ENCODE measurements at regions not wholly inside any gene's neighbourhood (a gene's known extent, or its start where the extent isn't known, plus 50 kb on each side); places are given as distances from the start of the nearest gene placed in this dataset.
"Not testable (repeated sequence)": the region's sequence is repeated elsewhere in the genome, so short reads cannot be mapped to it uniquely, and the experiment has no call there.

- ChIA-PET POLR2A (no interaction called here), CTCF (no interaction called here)
Measured at GRCh38 chr4:117661091-117662072, 372.9 kb upstream of the NDST3 start.

GRCh38 chr4:117664706-117665444 lies 369.4 kb upstream of the NDST3 start:
- CTCF ChIA-PET: no interaction called here
- POLR2A ChIA-PET: no interaction called here

- CTCF ChIA-PET: no interaction called here
- POLR2A ChIA-PET: no interaction called here
Measured at GRCh38 chr4:117676153-117676552, 358.1 kb upstream of the NDST3 start.

GRCh38 chr4:117678861-117679260 lies 355.4 kb upstream of the NDST3 start:
- CTCF ChIA-PET: no interaction called here
- POLR2A ChIA-PET: no interaction called here

- ChIA-PET POLR2A (no interaction called here), CTCF (no interaction called here)
Measured at GRCh38 chr4:117691572-117692351, 342.5 kb upstream of the NDST3 start.

- POLR2A ChIA-PET: no interaction called here
- CTCF ChIA-PET: no interaction called here
Measured at GRCh38 chr4:117692538-117692937, 341.7 kb upstream of the NDST3 start.

GRCh38 chr4:117699595-117699994 lies 334.7 kb upstream of the NDST3 start:
- ChIA-PET POLR2A (no interaction called here), CTCF (no interaction called here)

- ChIA-PET CTCF (no interaction called here), POLR2A (no interaction called here)
Measured at GRCh38 chr4:117700111-117700892, 334.0 kb upstream of the NDST3 start.

- POLR2A ChIA-PET: no interaction called here
- CTCF ChIA-PET: no interaction called here
Measured at GRCh38 chr4:117702353-117702752, 331.9 kb upstream of the NDST3 start.

GRCh38 chr4:117704721-117705120 lies 329.6 kb upstream of the NDST3 start:
- ChIA-PET CTCF (no interaction called here), POLR2A (no interaction called here)

GRCh38 chr4:117740736-117741135 lies 293.6 kb upstream of the NDST3 start:
- CTCF ChIA-PET: no interaction called here
- POLR2A ChIA-PET: no interaction called here

GRCh38 chr4:117745379-117745778 lies 288.9 kb upstream of the NDST3 start:
- POLR2A ChIA-PET: not testable (repeated sequence)

GRCh38 chr4:117755438-117755837 lies 278.8 kb upstream of the NDST3 start:
- CTCF ChIA-PET: no interaction called here
- POLR2A ChIA-PET: no interaction called here

More at GRCh38 chr4:117745379-117745778, 288.9 kb upstream of the NDST3 start:
- CTCF ChIA-PET: not testable (repeated sequence)

- POLR2A ChIA-PET: no interaction called here
- CTCF ChIA-PET: no interaction called here
Measured at GRCh38 chr4:117768610-117769009, 265.7 kb upstream of the NDST3 start.

GRCh38 chr4:117770269-117771102 lies 263.8 kb upstream of the NDST3 start:
- CTCF ChIA-PET: no interaction called here
- POLR2A ChIA-PET: no interaction called here

- ChIA-PET POLR2A (no interaction called here), CTCF (no interaction called here)
Measured at GRCh38 chr4:117771647-117772337, 262.5 kb upstream of the NDST3 start.

- ChIA-PET POLR2A (no interaction called here), CTCF (no interaction called here)
Measured at GRCh38 chr4:117773064-117773936, 261.0 kb upstream of the NDST3 start.

- ChIA-PET POLR2A (no interaction called here), CTCF (no interaction called here)
Measured at GRCh38 chr4:117777721-117778120, 256.6 kb upstream of the NDST3 start.

All from activated CD8-positive, alpha-beta memory T cell treated with anti-CD3 and anti-CD28 coated beads for 36 hours (primary cell).